GM18517 (cell line): ENCODE measurements at regions not wholly inside any gene's neighbourhood (a gene's known extent, or its start where the extent isn't known, plus 50 kb on each side); places are given as distances from the start of the nearest gene placed in this dataset.

Experiments used
- ATAC-seq: cut with Tn5 transposase; IDR thresholded peaks from one replicate; pipeline ENCODE4 v1.9.1; 2021; ENCODE audit warnings: mild to moderate bottlenecking, moderate library complexity; ENCODE audit not compliant: unreplicated experiment

DNA sequence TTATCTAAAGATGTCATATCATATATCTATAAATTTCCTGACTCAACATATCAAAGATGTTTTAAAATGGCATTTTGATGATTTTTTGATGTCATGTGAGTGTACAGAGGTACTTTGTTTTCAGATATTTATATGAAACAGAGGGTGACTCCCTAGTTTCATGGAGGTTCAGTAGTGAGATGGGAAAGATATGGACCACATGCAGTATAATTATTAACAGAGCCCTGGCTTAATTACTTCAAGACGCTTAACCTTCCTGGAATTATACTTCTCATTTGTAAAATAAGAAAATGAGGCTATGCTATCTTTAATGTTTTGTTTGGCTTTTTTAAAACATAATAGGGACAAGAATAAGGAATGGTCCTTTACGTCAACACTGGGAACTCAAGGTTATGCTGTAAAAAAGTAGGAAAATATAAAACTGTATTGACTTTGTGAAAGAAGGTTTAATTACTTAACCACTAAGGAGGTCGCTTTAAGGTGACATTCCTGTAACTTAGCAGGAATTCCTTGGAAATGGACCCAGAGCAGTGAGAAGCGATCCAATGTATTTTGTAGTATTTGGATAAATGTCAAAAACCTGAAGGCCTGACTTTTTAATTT lies 821.0 kb upstream of the IGFBP3 start:
- no peak for ATAC-seq

- no peak for ATAC-seq
These were observed 820.1 kb upstream of the IGFBP3 start for GRCh38 chr7:46741181-46741580.

GRCh38 chr7:46739518-46740234 lies 818.6 kb upstream of the IGFBP3 start:
- no peak for ATAC-seq

- no peak for ATAC-seq
These were observed 817.7 kb upstream of the IGFBP3 start for GRCh38 chr7:46738796-46739195.

- ATAC-seq: no peak
These were observed 817.1 kb upstream of the IGFBP3 start for GRCh38 chr7:46738165-46738564.

DNA sequence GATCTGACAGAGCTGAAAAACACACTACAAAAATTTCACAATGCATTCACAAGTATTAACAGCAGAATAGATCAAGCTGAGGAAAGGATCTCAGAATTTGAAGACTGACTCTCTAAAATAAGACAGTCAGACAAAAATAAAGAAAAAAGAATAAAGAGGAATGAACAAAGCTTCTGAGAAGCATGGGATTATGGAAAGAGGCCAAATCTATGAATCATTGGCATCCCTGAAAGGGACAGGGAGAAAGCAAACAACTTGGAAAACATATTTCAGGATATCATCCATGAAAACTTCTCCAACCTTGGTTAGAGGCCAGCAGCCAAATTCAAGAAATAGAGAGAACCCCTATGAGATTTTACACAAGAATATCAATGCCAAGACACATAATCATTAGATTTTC lies 804.8 kb upstream of the IGFBP3 start:
- ATAC-seq: no peak

- no peak for ATAC-seq
These were observed 804.1 kb upstream of the IGFBP3 start for GRCh38 chr7:46725136-46725535.

- ATAC-seq: no peak
These were observed 802.7 kb upstream of the IGFBP3 start for GRCh38 chr7:46723742-46724141.

- no peak for ATAC-seq
These were observed 801.9 kb upstream of the IGFBP3 start for GRCh38 chr7:46723003-46723402.

- ATAC-seq: no peak
These were observed 799.7 kb upstream of the IGFBP3 start for GRCh38 chr7:46720761-46721160.

DNA sequence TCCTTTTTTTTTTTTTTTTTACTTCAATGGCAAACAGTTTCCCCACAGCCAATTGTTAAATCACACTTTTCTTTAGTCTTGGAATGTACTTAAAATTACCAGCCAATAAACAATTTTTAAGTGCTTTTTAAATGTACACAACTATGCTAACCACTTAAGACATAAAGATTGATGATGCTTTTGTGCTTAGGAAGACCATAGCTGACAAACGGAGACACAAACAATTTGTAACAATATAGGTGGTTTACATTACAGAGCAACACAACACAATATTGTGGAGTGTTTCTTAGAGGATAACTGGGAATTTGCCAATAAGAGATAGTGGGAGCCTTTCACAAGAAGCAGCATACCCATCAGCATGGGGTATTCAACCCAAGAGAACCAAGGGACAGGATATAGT lies 798.5 kb upstream of the IGFBP3 start:
- no peak for ATAC-seq

DNA sequence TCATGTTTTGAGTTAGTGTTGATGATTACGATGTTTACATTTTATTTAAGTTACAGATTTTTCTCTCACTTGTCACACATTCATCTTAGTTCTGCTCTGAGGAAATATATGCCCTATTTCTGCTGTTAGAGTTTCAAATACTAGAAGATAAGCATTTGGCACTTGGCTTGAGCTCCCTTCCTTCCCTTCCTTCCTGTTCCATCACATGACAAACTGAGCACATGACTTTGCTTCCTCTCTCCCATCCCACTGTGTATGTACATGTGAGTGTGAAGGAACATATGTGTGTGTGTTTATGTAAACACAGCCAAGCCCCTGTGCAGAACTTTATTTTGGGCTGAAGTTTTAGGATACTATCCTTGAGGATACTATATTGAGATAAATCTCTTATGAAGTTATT lies 795.9 kb upstream of the IGFBP3 start:
- ATAC-seq: no peak

GRCh38 chr7:46715579-46715978 lies 794.5 kb upstream of the IGFBP3 start:
- ATAC-seq: no peak

- no peak for ATAC-seq
These were observed 793.8 kb upstream of the IGFBP3 start for GRCh38 chr7:46714904-46715303.

DNA sequence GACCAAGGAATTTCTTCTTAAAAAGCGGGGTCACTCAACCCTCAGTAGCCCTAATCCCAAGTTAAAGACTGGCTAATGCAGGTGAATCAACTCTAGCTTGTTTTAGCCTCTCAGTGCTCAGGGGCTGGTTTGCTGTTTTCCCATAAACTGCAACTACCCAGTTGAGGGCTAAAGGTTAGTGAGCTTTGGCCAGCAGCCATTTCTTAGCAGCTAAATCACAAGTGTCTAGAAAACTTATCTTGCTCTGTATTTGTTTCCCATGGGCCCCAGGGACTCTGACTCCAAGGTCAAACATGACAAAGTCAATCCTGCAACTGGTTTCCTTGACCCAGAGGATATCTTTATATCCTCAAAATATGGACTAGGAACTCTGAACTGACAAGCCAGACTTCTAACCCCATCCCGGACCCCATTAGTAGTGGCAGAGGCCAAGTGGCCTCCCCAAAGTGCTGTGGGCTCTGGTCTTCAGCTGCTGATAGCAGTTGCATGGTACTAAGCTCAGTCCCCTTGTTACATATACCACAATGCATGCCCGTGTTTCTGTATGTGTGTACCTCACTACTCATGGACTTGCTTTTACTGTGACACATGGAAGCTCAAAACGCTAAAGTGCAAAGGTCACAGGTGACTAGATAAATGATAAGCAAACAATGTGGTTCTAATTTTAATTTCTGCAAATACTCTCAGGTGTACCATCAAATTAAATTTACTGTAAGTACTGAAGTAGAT lies 793.0 kb upstream of the IGFBP3 start:
- no peak for ATAC-seq

GRCh38 chr7:46710927-46711326 lies 789.9 kb upstream of the IGFBP3 start:
- ATAC-seq: no peak

GRCh38 chr7:46707973-46708372 lies 786.9 kb upstream of the IGFBP3 start:
- ATAC-seq: no peak

- no peak for ATAC-seq
These were observed 784.5 kb upstream of the IGFBP3 start for GRCh38 chr7:46705386-46706255.

DNA sequence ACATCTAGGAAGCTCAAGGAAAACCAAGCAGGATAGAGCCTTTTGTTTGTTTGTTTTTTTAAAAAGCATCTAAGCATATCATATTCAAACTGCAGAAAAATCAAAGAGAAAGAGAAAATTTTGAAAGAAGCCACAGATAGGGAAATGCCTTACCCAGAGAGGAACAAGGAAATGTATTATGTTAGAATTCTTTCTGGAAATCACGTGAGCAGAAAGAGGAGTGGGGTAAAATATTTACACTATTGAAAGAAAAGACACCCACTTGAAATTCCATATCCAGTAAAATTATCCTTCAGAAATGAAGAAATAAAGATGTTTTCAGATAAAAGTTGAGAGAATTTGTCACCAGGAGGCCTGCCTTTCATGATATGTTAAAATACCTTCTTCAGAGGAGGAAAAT lies 775.7 kb upstream of the IGFBP3 start:
- ATAC-seq: no peak

DNA sequence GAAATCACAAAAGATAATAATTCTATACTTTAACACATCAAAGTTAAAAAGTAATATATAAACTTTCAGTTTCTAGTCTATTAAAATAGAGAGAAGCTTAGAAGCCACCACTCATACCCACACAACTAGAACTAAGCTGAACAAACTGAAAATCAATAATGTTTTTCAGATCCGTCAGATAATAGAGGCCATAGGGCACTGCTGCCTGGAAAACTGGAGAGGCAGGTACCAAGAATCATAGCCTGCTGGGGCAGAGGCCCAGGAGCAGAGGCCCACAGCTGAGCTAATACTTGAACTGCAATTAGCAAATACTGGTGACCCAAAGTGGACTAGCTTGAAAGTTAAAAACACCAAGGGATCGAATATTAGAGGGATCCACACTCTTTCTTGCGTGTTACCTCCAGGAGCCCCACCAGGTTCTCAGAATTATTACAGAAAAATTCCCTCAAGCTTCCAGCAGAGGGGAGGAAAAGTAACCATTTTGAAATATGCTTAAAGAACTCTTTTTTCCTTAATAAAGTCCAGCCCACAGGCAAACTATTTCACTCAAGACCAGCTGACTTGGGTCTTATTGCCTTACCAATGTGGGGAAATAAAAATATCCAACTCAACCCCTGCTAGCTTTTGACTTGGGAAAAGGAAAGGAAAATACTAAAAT lies 774.1 kb upstream of the IGFBP3 start:
- no peak for ATAC-seq

DNA sequence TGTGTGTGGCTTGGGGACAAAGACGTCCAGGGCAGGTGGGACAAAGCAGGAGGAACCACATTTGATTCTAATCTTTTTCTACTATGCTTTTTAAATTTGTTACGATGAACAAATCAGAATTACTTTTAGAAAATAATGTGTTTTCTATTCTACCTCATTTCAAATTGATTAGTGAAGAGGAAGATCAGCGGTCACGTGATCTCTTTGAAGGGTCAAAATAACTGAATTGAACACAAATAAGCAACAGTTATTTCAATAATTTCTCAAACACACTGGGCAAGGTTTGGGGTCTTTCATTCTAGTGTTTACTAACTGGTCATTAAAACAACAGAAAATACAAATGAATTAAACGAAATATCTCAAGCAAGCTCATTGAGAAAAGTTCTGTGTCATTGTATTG lies 773.0 kb upstream of the IGFBP3 start:
- ATAC-seq: no peak
